Activated CD8-positive, alpha-beta T cell treated with anti-CD3 and anti-CD28 coated beads for 36 hours (primary cell): ENCODE measurements at regions not wholly inside any gene's neighbourhood (a gene's known extent, or its start where the extent isn't known, plus 50 kb on each side); places are given as distances from the start of the nearest gene placed in this dataset.

Experiments
- ATAC-seq: fragments of 200-7000 bp; cut with Tn5 transposase; one replicate; pipeline ENCODE4 v1.10.0; 2021; ENCODE audit warnings: mild to moderate bottlenecking, moderate library complexity
- CTCF ChIA-PET: fragments of 350-600 bp; sonication (Branson Sonifier 250); formaldehyde crosslinking; loops from one replicate; lab custom pipeline; 2021; ENCODE audit warnings: antibody characterized with exemption; lab: Charles Lee
- POLR2A ChIA-PET: fragments of 350-600 bp; sonication (Branson Sonifier 250); formaldehyde crosslinking; loops from one replicate; lab custom pipeline; 2021; ENCODE audit warnings: antibody characterized with exemption; lab: Charles Lee
- DNase-seq: peaks from one replicate; pipeline ENCODE4 v3.0.0-alpha.2; 2020
- H3K27ac Mint-ChIP-seq: one replicate; pipeline ENCODE4 v1.8.0; 2021; ENCODE audit warnings: mild to moderate bottlenecking, mixed read lengths
- H3K27me3 Mint-ChIP-seq: one replicate; pipeline ENCODE4 v1.8.0; 2021; ENCODE audit warnings: mixed read lengths
- H3K36me3 Mint-ChIP-seq: one replicate; pipeline ENCODE4 v1.8.0; 2021; ENCODE audit warnings: low read depth, mixed read lengths
- H3K4me1 Mint-ChIP-seq: one replicate; pipeline ENCODE4 v1.8.0; 2021; ENCODE audit warnings: low read depth, mixed read lengths
- H3K4me3 Mint-ChIP-seq: one replicate; pipeline ENCODE4 v1.8.0; 2021; ENCODE audit warnings: mild to moderate bottlenecking, moderate library complexity, mixed read lengths
- H3K9me3 Mint-ChIP-seq: one replicate; pipeline ENCODE4 v1.8.0; 2021; ENCODE audit warnings: mixed read lengths
- intact Hi-C: fragments of 100-400 bp; cut with micrococcal nuclease; formaldehyde crosslinking; loops from one replicate; pipeline ENCODE4 v1.10.0; 2022
- TF ChIP-seq, protein P1 (sequence below): fragments of 200-600 bp; IDR thresholded peaks from one replicate; pipeline ENCODE4 v1.8.0; 2022; ENCODE audit warnings: antibody characterized with exemption, mild to moderate bottlenecking

DNA sequence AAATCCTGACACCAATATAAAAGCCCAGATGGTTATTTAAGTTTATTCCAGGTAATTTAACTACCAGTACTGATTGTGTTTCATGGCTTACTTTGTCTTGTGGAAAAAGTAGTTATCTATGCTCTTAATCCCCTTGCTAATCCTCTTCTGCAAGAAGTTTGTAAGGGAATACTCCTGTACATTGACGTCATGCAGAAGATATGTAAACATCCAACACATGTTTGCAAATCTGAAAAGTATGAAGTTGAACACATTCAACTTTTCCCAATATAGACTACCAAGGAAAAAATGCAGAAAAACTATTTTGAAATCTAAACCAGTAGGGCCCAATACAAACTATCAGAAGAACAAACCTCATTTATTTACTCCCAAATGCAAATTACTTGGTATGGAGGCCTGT lies 56.3 kb upstream of the ELL2 start:
- no peak for ATAC-seq
- TF ChIP-seq, protein P1, sequence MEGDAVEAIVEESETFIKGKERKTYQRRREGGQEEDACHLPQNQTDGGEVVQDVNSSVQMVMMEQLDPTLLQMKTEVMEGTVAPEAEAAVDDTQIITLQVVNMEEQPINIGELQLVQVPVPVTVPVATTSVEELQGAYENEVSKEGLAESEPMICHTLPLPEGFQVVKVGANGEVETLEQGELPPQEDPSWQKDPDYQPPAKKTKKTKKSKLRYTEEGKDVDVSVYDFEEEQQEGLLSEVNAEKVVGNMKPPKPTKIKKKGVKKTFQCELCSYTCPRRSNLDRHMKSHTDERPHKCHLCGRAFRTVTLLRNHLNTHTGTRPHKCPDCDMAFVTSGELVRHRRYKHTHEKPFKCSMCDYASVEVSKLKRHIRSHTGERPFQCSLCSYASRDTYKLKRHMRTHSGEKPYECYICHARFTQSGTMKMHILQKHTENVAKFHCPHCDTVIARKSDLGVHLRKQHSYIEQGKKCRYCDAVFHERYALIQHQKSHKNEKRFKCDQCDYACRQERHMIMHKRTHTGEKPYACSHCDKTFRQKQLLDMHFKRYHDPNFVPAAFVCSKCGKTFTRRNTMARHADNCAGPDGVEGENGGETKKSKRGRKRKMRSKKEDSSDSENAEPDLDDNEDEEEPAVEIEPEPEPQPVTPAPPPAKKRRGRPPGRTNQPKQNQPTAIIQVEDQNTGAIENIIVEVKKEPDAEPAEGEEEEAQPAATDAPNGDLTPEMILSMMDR = no peak
- Mint-ChIP-seq H3K27me3 (no peaks in the 10 kb centered on the region), H3K4me1 (no peaks in the 10 kb centered on the region), H3K36me3 (no peaks in the 10 kb centered on the region), H3K4me3 (no peak overlapping the region), H3K27ac (no peak overlapping the region), H3K9me3 (peaks cover 2% of the 10 kb centered on the region)
- POLR2A ChIA-PET = no interaction called here
- CTCF ChIA-PET = no interaction called here
- intact Hi-C loops = no loop called here
- DNase-seq = no peak

GRCh38 chr5:96016216-96016615 lies 54.6 kb upstream of the ELL2 start:
- Mint-ChIP-seq H3K4me3 (no peak overlapping the region), H3K27ac (no peak overlapping the region), H3K4me1 (no peaks in the 10 kb centered on the region), H3K36me3 (no peaks in the 10 kb centered on the region), H3K9me3 (peaks cover 2% of the 10 kb centered on the region), H3K27me3 (no peaks in the 10 kb centered on the region)
- no peak for ATAC-seq
- TF ChIP-seq, protein P1 = no peak
- intact Hi-C loops = no loop called here
- ChIA-PET CTCF (interaction anchor here (0.7 to 1.9 kb wide), 2 partner anchors 14 to 320 kb away, joined by 3 to 7 read pairs; no protein-coding TSS in a partner anchor), POLR2A (no interaction called here)
- no peak for DNase-seq

GRCh38 chr5:96015709-96016108 lies 54.1 kb upstream of the ELL2 start:
- ChIA-PET CTCF (interaction anchor here (1.9 kb wide), 1 partner anchor 15 kb away, joined by 7 read pairs; no protein-coding TSS in a partner anchor), POLR2A (no interaction called here)
- TF ChIP-seq, protein P1 = no peak
- H3K27me3 Mint-ChIP-seq = no peaks in the 10 kb centered on the region
- H3K36me3 Mint-ChIP-seq = no peaks in the 10 kb centered on the region
- no peaks in the 10 kb centered on the region for H3K4me1 Mint-ChIP-seq
- no peak for DNase-seq
- no peak overlapping the region for H3K4me3 Mint-ChIP-seq
- H3K27ac Mint-ChIP-seq = no peak overlapping the region
- H3K9me3 Mint-ChIP-seq = peaks cover 2% of the 10 kb centered on the region
- intact Hi-C loops = no loop called here
- ATAC-seq = no peak

- H3K36me3 Mint-ChIP-seq = no peaks in the 10 kb centered on the region
- H3K27me3 Mint-ChIP-seq = peaks cover 1% of the 10 kb centered on the region
- CTCF ChIA-PET = interaction anchor here (1.0 to 1.9 kb wide), 2 partner anchors 13 to 16 kb away, joined by 3 to 7 read pairs; no protein-coding TSS in a partner anchor
- H3K4me1 Mint-ChIP-seq = no peaks in the 10 kb centered on the region
- POLR2A ChIA-PET = no interaction called here
- H3K9me3 Mint-ChIP-seq = peaks cover 2% of the 10 kb centered on the region
- H3K4me3 Mint-ChIP-seq = no peak overlapping the region
- ATAC-seq (no peak), DNase-seq (no peak)
- TF ChIP-seq, protein P1 = no peak
- H3K27ac Mint-ChIP-seq = no peak overlapping the region
- intact Hi-C loops = no loop called here
Measured at GRCh38 chr5:96014395-96014794, 52.7 kb upstream of the ELL2 start.

- peaks cover 1% of the 10 kb centered on the region for H3K27me3 Mint-ChIP-seq
- POLR2A ChIA-PET = no interaction called here
- intact Hi-C loops = no loop called here
Measured at GRCh38 chr5:96013254-96013653, 51.6 kb upstream of the ELL2 start.

More at GRCh38 chr5:96013254-96013653, 51.6 kb upstream of the ELL2 start:
- TF ChIP-seq, protein P1 = no peak
- no peak overlapping the region for H3K4me3 Mint-ChIP-seq
- peaks cover 2% of the 10 kb centered on the region for H3K9me3 Mint-ChIP-seq
- ATAC-seq = no peak
- H3K36me3 Mint-ChIP-seq = no peaks in the 10 kb centered on the region
- no peaks in the 10 kb centered on the region for H3K4me1 Mint-ChIP-seq
- DNase-seq = no peak
- H3K27ac Mint-ChIP-seq = no peak overlapping the region
- CTCF ChIA-PET = interaction anchor here (0.6 to 1.1 kb wide), 2 partner anchors 39 to 323 kb away, joined by 3 to 4 read pairs; no protein-coding TSS in a partner anchor
